Hindlimb muscle (tissue), 1 donor: ENCODE measurements at regions not wholly inside any gene's neighbourhood (a gene's known extent, or its start where the extent isn't known, plus 50 kb on each side); places are given as distances from the start of the nearest gene placed in this dataset.

Source experiments
- DNase-seq: peaks from one replicate; pipeline ENCODE4 v3.0.0-alpha.2; 2013

DNA sequence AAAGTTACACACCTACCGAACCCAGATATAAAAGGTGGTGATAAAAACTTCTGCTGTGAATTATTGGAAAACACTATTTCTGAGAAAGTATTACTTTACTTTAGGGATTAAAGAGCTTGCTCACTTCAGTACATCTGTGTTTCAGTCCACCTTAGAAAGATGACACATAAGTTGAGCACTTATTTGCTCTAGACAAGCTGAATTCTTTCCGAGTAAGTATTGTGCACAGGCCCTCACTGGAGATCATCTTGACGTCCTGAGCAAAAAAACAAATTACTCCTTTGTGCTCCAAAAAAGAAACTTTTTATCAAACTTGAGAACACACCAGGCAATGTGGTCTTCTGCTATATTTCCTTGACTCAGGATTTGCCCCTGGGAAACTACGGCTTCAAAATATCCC lies 231.0 kb upstream of the GRAMD2B start:
- DNase-seq, result no peak

- no peak for DNase-seq
Measured at GRCh38 chr5:126195410-126196100, 227.7 kb upstream of the GRAMD2B start.

GRCh38 chr5:126198531-126198930 lies 224.7 kb upstream of the GRAMD2B start:
- peak; percentile 34 for DNase-seq

DNA sequence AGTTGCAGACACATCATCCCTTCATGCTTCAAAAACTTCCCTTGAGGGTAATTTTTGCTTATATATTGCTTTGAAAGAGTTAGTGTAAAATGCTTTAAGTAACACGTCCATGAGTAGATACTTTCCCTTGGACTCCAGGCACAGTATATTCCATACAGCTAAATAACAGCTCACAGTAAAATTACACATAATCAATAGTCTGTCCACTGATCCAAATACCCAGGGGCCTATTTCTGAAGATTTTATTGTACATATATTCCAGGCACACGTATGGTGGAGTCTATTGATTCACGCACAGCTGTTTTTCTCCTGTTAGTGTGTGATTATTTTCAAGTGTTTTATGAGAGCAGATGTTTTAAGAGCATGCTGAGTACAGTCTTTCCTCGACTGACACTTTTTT lies 223.7 kb upstream of the GRAMD2B start:
- DNase-seq, result no peak

GRCh38 chr5:126208691-126209090 lies 214.5 kb upstream of the GRAMD2B start:
- no peak for DNase-seq

- DNase-seq, result no peak
Measured at GRCh38 chr5:126210955-126211354, 212.3 kb upstream of the GRAMD2B start.

- no peak for DNase-seq
Measured at GRCh38 chr5:126219616-126220015, 203.6 kb upstream of the GRAMD2B start.

DNA sequence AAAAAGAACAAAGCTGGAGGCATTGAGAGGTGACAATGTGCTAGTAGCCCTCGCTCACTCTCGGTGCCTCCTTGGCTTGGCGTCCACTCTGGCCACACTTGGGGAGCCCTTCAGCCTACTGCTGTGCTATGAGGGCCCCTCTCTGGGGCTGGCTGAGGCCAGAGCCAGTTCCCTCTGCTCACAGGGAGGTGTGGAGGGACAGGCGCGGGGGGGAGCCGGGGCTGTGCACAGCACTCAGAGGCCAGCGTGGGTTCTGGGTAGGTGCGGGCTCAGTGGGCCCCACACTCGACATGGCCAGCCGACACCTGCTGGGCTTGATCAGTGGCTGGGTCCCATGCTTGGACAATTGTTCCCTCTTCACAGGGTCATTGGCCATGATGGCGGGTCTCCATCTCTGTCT lies 202.5 kb upstream of the GRAMD2B start:
- DNase-seq, result no peak

- no peak for DNase-seq
Measured at GRCh38 chr5:126228934-126229333, 194.3 kb upstream of the GRAMD2B start.

- no peak for DNase-seq
Measured at GRCh38 chr5:126233256-126233655, 190.0 kb upstream of the GRAMD2B start.

DNA sequence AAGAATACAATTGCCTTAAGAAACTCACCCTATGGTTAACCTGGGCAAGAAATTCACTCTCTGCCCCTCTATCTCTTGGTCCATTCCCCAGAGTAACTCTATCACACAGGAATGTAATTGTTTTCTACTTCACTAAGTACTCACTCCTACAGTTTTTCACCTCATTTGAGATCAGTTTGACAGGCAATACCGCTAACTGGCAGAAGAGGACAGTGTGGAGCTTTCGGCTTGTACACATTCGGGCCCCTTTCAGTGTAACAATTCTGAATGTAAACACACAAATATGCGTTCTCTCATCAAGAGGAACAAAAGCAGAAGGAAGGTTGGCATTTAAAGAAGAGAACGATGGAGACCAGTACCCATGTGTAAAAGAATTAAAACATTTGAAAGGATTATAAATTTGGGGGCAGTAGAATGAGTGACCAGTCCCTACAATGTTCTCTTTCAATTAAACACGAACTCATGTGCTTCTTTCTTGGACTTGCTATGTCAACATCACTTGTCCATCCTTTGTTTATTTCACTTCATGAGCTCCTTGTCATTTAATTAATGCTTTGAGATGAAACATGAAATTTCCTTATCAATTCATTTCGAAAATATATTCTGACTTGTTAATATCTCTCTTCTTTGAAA lies 188.5 kb upstream of the GRAMD2B start:
- DNase-seq, result no peak

DNA sequence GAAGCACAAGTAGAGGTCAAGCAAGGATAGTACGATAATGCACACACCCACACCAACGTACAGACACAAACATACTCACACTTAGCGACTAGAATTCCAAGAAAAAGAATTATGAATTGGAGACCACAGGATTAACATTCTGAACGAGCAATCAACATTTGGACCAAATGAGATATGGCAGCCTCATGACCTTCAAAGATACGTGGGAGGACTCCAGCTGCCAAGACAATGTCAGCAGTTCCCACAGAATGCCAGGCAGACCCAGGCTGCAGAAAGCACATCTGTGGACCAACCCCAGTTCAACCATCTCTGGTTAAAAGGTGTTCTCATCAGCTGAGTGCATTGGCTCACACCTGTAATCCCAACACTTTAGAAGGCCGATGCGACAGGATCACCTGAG lies 187.6 kb upstream of the GRAMD2B start:
- no peak for DNase-seq

- DNase-seq, result no peak
Measured at GRCh38 chr5:126236994-126237393, 186.2 kb upstream of the GRAMD2B start.

- no peak for DNase-seq
Measured at GRCh38 chr5:126248611-126249010, 174.6 kb upstream of the GRAMD2B start.

DNA sequence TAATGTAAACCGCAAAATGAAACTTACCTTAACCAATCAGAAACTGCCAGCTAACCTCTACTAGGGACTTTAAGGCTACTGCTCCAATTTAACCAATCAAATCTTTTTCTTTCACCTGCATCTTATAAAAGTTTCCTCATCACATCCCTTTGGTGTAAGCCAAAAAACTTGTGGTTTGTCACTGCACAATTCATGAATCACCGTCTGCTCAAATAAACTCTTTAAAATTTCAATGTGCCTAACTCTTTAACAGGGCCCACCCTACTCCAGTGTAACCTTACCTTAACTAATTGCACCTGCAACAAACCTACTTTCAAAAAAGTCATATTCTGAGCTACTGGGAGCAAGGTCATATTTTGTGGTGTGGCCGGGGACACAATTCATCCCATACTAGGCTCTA lies 172.2 kb upstream of the GRAMD2B start:
- no peak for DNase-seq

- no peak for DNase-seq
Measured at GRCh38 chr5:126253406-126253805, 169.8 kb upstream of the GRAMD2B start.

DNA sequence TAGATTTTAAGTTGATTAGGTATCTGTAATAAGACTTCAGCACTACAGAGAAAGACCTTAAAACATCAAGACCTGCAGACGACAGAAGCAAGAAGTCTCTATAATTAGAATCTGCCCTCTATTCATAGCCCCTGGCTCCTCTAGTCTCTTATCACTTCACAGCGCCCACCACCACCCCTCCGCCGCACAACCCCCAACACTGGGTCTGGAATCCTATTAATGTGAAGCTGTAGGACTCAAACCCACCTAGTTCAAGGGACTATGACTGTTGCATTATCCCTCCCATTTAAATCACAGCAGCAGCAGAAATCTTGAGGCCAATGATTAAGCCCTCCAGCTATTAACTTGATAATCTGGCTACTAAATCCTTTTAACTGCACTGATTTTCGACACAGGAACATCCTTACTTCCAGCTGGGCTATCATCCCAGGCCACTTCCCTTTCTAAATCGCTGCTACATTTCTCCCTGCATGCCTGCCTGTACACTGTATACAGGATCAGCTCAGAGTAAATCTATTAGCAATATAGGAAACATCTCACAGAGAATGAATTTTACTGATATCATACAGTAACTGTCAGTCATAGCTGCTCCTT lies 159.5 kb upstream of the GRAMD2B start:
- DNase-seq, result no peak

- DNase-seq, result no peak
Measured at GRCh38 chr5:126265917-126266316, 157.3 kb upstream of the GRAMD2B start.

DNA sequence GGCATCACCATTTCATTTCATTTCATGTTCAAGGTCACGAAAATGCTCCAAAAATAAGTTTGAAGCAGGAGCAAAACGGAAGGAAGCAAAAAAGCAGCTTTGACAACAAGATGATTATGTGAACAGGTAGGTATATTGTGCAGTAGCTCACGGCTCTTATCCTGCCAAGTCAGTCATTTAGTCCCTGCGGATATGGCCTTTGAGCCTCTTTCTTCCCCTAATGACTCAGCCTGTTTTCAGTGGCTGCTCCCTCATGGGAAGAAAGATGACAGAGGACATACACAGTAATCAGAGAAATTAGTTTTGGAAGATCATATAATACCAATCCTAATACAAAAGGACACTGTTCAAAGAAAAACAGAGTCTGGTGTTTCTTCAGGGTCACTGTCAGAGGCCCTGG lies 155.8 kb upstream of the GRAMD2B start:
- DNase-seq, result no peak

DNA sequence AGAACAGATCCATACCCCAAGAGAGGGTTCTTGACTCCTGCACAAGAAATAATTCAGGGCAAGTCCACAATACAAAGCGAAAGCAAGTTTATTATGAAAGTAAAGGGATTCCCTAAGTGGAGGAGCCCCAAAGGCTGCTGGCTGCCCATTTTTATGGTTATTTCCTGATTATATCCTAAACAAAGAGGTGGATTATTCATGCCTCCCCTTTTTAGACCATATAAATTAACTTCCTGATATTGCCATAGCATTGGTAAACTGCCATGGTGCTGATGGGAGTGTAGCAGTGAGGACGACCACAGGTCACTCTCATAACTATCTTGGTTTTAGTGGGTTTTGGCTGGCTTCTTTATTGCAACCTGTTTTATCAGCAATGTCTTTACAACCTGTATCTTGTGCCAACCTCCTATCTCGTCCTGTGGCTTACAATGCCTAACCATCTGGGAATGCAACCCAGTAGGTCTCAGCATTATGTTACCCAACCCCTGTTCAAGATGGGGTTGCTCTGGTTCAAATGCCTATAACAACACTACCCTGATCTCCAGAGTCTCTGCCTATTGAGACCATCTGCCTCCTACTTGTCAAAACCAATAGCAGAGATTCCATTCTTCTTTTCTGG lies 154.4 kb upstream of the GRAMD2B start:
- DNase-seq, result no peak

GRCh38 chr5:126269511-126269910 lies 153.7 kb upstream of the GRAMD2B start:
- no peak for DNase-seq

- no peak for DNase-seq
Measured at GRCh38 chr5:126271141-126271540, 152.1 kb upstream of the GRAMD2B start.

DNA sequence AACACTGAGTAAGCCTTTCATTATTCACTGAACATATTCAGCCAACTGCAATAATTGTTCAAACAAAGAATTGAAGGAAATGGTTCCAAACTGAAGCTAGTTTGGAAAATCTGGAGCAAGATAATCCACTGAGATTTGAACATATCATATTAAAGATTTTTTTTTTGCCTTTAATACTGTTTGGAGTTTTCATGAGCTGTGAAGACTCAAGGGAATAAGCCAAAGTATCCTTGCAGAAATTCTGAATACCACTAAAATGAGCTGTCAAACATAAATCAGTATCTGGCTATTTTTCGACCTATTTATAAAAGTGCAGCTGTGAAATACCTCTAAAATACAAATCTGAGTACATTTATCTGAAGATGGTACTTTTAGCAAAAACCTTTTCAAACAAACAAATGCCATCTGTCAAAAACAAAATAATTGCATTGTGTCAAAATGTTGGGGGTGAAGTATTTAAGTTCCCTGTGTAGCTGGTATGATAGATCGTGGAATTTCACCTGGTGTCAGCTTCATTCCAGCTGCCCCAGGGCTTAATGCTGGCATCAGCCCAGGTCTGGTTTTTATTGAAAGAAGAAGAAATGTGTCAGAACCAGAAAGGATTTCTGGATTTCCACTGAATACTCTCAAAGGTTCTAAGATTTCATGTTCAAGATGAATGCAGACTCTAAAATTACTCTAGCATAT lies 149.0 kb upstream of the GRAMD2B start:
- DNase-seq, result peak; percentile 24
